Fibroblast of pulmonary artery (primary cell): ENCODE measurements at regions not wholly inside any gene's neighbourhood (a gene's known extent, or its start where the extent isn't known, plus 50 kb on each side); places are given as distances from the start of the nearest gene placed in this dataset.

ENCODE experiments used
- DNase-seq: peaks from one replicate; pipeline ENCODE4 v3.0.0-alpha.2; 2010; ENCODE audit warnings: low read depth
- H3K4me3 ChIP-seq: replicated peaks from 2 replicates; pipeline ENCODE4 v1.5.1; 2011; ENCODE audit warnings: low read depth, mild to moderate bottlenecking, control low read depth, low read length, moderate library complexity
- CTCF ChIP-seq: IDR thresholded peaks from 2 replicates; pipeline ENCODE4 v1.5.1; 2011; ENCODE audit warnings: mild to moderate bottlenecking, control low read depth, low read length, inconsistent platforms; ENCODE audit errors: missing control alignments

DNA sequence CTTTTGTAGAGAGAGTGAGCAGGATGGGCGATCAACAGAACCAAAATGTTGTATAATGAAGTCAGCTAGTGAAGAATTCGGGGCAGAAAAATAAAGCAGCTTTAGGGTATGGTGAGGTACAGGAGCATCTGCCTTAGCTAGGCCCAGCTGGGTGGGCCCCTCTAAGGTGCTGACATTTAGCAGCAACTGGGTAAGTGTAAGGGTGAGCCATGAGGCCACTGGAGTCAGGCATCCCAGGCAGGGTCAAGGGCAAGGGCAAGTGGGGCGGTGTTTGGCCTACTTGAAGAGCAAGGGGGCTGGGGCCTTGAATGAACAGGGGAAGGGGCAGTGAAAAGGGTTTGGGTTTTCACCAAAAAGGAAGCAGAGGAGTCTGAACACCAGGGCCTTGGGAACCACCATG is 583.6 kb downstream of the BCL11B start:
- no peak for TF ChIP-seq CTCF
- H3K4me3 ChIP-seq, result no peak overlapping the region
- no peak for DNase-seq

GRCh38 chr14:98689951-98690350 is 582.0 kb downstream of the BCL11B start:
- H3K4me3 ChIP-seq, result no peak overlapping the region
- TF ChIP-seq CTCF, result no peak
- DNase-seq, result no peak

GRCh38 chr14:98692832-98693231 is 579.2 kb downstream of the BCL11B start:
- no peak for DNase-seq
- TF ChIP-seq CTCF, result no peak

GRCh38 chr14:98694541-98694940 is 577.5 kb downstream of the BCL11B start:
- no peak overlapping the region for H3K4me3 ChIP-seq
- TF ChIP-seq CTCF, result no peak
- DNase-seq, result no peak

More at GRCh38 chr14:98692832-98693231, 579.2 kb downstream of the BCL11B start:
- no peak overlapping the region for H3K4me3 ChIP-seq

DNA sequence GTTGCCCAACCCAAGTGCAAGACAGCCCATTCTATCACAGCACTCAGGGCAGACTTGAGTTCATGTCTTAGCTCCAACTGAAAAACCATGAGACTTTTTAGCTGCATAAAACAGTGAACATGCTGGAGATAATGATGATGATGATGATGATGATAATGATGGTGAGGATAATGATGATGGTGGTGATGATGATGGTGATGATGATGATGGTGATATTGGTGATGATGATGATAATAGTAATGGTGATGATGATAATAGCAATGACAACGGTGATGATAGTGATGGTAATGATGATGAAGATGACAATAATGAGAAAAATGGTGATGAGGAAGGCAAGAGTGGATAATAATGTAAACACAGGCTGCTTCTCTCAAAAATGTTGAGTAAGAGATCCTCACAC is 576.2 kb downstream of the BCL11B start:
- DNase-seq, result no peak
- TF ChIP-seq CTCF, result no peak
- no peak overlapping the region for H3K4me3 ChIP-seq

GRCh38 chr14:98698341-98698740 is 573.7 kb downstream of the BCL11B start:
- no peak for DNase-seq
- H3K4me3 ChIP-seq, result no peak overlapping the region
- TF ChIP-seq CTCF, result no peak

GRCh38 chr14:98700748-98701147 is 571.2 kb downstream of the BCL11B start:
- no peak for TF ChIP-seq CTCF

More at GRCh38 chr14:98700748-98701147, 571.2 kb downstream of the BCL11B start:
- H3K4me3 ChIP-seq, result no peak overlapping the region
- DNase-seq, result no peak
